Prostate gland (tissue), 2 donors: ENCODE measurements at regions not wholly inside any gene's neighbourhood (a gene's known extent, or its start where the extent isn't known, plus 50 kb on each side); places are given as distances from the start of the nearest gene placed in this dataset.

Source experiments
- POLR2AphosphoS5 ChIP-seq: sonication (generic); formaldehyde crosslinking; IDR thresholded peaks from one replicate; pipeline ENCODE4 v1.6.1; 2017; ENCODE audit warnings: antibody characterized with exemption
- TF ChIP-seq, protein P1 (sequence below), 4 experiments: fragments of 200-600 bp in 2 of 4; fragments of 450-650 bp in 2 of 4; sonication (generic) in 2 of 4; IDR thresholded peaks; 1 replicate in 3 of 4; 2 replicates in 1 of 4; pipeline ENCODE4 v1.5.1; 2016 to 2019; ENCODE audit warnings: antibody characterized with exemption in 4 of 4, mild to moderate bottlenecking in 2 of 4, moderate library complexity in 2 of 4

GRCh38 chr17:77542551-77543490 is 402.1 kb downstream of the SEC14L1 start:
- TF ChIP-seq, protein P1, sequence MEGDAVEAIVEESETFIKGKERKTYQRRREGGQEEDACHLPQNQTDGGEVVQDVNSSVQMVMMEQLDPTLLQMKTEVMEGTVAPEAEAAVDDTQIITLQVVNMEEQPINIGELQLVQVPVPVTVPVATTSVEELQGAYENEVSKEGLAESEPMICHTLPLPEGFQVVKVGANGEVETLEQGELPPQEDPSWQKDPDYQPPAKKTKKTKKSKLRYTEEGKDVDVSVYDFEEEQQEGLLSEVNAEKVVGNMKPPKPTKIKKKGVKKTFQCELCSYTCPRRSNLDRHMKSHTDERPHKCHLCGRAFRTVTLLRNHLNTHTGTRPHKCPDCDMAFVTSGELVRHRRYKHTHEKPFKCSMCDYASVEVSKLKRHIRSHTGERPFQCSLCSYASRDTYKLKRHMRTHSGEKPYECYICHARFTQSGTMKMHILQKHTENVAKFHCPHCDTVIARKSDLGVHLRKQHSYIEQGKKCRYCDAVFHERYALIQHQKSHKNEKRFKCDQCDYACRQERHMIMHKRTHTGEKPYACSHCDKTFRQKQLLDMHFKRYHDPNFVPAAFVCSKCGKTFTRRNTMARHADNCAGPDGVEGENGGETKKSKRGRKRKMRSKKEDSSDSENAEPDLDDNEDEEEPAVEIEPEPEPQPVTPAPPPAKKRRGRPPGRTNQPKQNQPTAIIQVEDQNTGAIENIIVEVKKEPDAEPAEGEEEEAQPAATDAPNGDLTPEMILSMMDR (IDR thresholded peaks at IDR 0.05) = peak; percentile 47 to 89 (median 78)
- TF ChIP-seq POLR2AphosphoS5 = peak; percentile 62
